ENCODE measurements at regions not wholly inside any gene's neighbourhood (a gene's known extent, or its start where the extent isn't known, plus 50 kb on each side); places are given as distances from the start of the nearest gene placed in this dataset.

GRCh38 chr1:187143783-187144182, 315.0 kb downstream of the PLA2G4A start:
- no peak for DNase-seq
- Mint-ChIP-seq H3K4me3 (no peak overlapping the region), H3K4me1 (no peaks in the 10 kb centered on the region), H3K9me3 (peaks cover 16% of the 10 kb centered on the region), H3K27ac (no peak overlapping the region), H3K36me3 (ENCODE audit: low read depth) (no peaks in the 10 kb centered on the region), H3K27me3 (ENCODE audit: low read depth, poor library complexity) (no peaks in the 10 kb centered on the region)
- TF ChIP-seq CTCF (IDR thresholded peaks at IDR 0.05), result no peak

- Mint-ChIP-seq H3K9me3 (peaks cover 10% of the 10 kb centered on the region), H3K4me1 (no peaks in the 10 kb centered on the region), H3K4me3 (no peak overlapping the region), H3K36me3 (ENCODE audit: low read depth) (no peaks in the 10 kb centered on the region), H3K27ac (no peak overlapping the region), H3K27me3 (ENCODE audit: low read depth, poor library complexity) (no peaks in the 10 kb centered on the region)
- no peak for TF ChIP-seq CTCF (IDR thresholded peaks at IDR 0.05)
- no peak for DNase-seq
Measured at GRCh38 chr1:187146388-187146787, 317.6 kb downstream of the PLA2G4A start.

- H3K4me3 Mint-ChIP-seq, result no peak overlapping the region
- no peak for DNase-seq
- H3K36me3 Mint-ChIP-seq (ENCODE audit: low read depth), result peaks cover 9% of the 10 kb centered on the region
- no peak overlapping the region for H3K27ac Mint-ChIP-seq
- no peaks in the 10 kb centered on the region for H3K4me1 Mint-ChIP-seq
- TF ChIP-seq CTCF (IDR thresholded peaks at IDR 0.05), result no peak
- H3K9me3 Mint-ChIP-seq, result peaks cover 30% of the 10 kb centered on the region
- H3K27me3 Mint-ChIP-seq (ENCODE audit: low read depth, poor library complexity), result no peaks in the 10 kb centered on the region
Measured at GRCh38 chr1:187151555-187151954, 322.8 kb downstream of the PLA2G4A start.

- H3K36me3 Mint-ChIP-seq (ENCODE audit: low read depth), result peaks cover 9% of the 10 kb centered on the region
- H3K4me1 Mint-ChIP-seq, result no peaks in the 10 kb centered on the region
- no peaks in the 10 kb centered on the region for H3K27me3 Mint-ChIP-seq (ENCODE audit: low read depth, poor library complexity)
- no peak for TF ChIP-seq CTCF (IDR thresholded peaks at IDR 0.05)
- no peak overlapping the region for H3K27ac Mint-ChIP-seq
- H3K9me3 Mint-ChIP-seq, result peaks cover 30% of the 10 kb centered on the region
- DNase-seq, result no peak
- no peak overlapping the region for H3K4me3 Mint-ChIP-seq
Measured at GRCh38 chr1:187153047-187153446, 324.3 kb downstream of the PLA2G4A start.

- no peak overlapping the region for H3K4me3 Mint-ChIP-seq
- no peaks in the 10 kb centered on the region for H3K4me1 Mint-ChIP-seq
- H3K27me3 Mint-ChIP-seq (ENCODE audit: low read depth, poor library complexity), result no peaks in the 10 kb centered on the region
- H3K27ac Mint-ChIP-seq, result peak overlapping the region; percentile 46
- peaks cover 20% of the 10 kb centered on the region for H3K9me3 Mint-ChIP-seq
- no peak for DNase-seq
- peaks cover 9% of the 10 kb centered on the region for H3K36me3 Mint-ChIP-seq (ENCODE audit: low read depth)
- no peak for TF ChIP-seq CTCF (IDR thresholded peaks at IDR 0.05)
Measured at GRCh38 chr1:187157115-187157514, 328.4 kb downstream of the PLA2G4A start.

- Mint-ChIP-seq H3K27me3 (ENCODE audit: low read depth, poor library complexity) (no peaks in the 10 kb centered on the region), H3K27ac (peak overlapping the region; percentile 46), H3K4me3 (no peak overlapping the region), H3K4me1 (no peaks in the 10 kb centered on the region), H3K36me3 (ENCODE audit: low read depth) (peaks cover 8% of the 10 kb centered on the region), H3K9me3 (peaks cover 15% of the 10 kb centered on the region)
- no peak for DNase-seq
- TF ChIP-seq CTCF (IDR thresholded peaks at IDR 0.05), result no peak
Measured at GRCh38 chr1:187157552-187157951, 328.8 kb downstream of the PLA2G4A start.

All from nephron progenitor cell (in vitro differentiated cells).